ENCODE measurements at regions not wholly inside any gene's neighbourhood (a gene's known extent, or its start where the extent isn't known, plus 50 kb on each side); places are given as distances from the start of the nearest gene placed in this dataset.
"Not testable (repeated sequence)": the region's sequence is repeated elsewhere in the genome, so short reads cannot be mapped to it uniquely, and the experiment has no call there.

GRCh38 chr16:63907251-63907650, 1214.6 kb downstream of the CDH11 start:
- no peaks in the 10 kb centered on the region for H3K27me3 Mint-ChIP-seq (ENCODE audit: low read depth)
- no peaks in the 10 kb centered on the region for H3K4me1 Mint-ChIP-seq (ENCODE audit: low read depth)
- no peak overlapping the region for H3K27ac Mint-ChIP-seq
- H3K36me3 Mint-ChIP-seq (ENCODE audit: low read depth): no peaks in the 10 kb centered on the region
- peaks cover 27% of the 10 kb centered on the region for H3K9me3 Mint-ChIP-seq
- H3K4me3 Mint-ChIP-seq: no peak overlapping the region

GRCh38 chr16:63904930-63905329, 1216.9 kb downstream of the CDH11 start:
- Mint-ChIP-seq H3K36me3 (ENCODE audit: low read depth) (no peaks in the 10 kb centered on the region), H3K4me3 (no peak overlapping the region), H3K4me1 (ENCODE audit: low read depth) (no peaks in the 10 kb centered on the region), H3K9me3 (peaks cover 27% of the 10 kb centered on the region), H3K27me3 (ENCODE audit: low read depth) (no peaks in the 10 kb centered on the region), H3K27ac (no peak overlapping the region)

GRCh38 chr16:63904182-63904581, 1217.7 kb downstream of the CDH11 start:
- H3K4me3 Mint-ChIP-seq: no peak overlapping the region
- H3K4me1 Mint-ChIP-seq (ENCODE audit: low read depth): no peaks in the 10 kb centered on the region
- H3K27me3 Mint-ChIP-seq (ENCODE audit: low read depth): no peaks in the 10 kb centered on the region
- no peaks in the 10 kb centered on the region for H3K36me3 Mint-ChIP-seq (ENCODE audit: low read depth)
- H3K27ac Mint-ChIP-seq: no peak overlapping the region
- H3K9me3 Mint-ChIP-seq: peaks cover 27% of the 10 kb centered on the region

- no peak overlapping the region for H3K27ac Mint-ChIP-seq
- H3K4me3 Mint-ChIP-seq: no peak overlapping the region
- no peaks in the 10 kb centered on the region for H3K27me3 Mint-ChIP-seq (ENCODE audit: low read depth)
- no peaks in the 10 kb centered on the region for H3K36me3 Mint-ChIP-seq (ENCODE audit: low read depth)
- H3K4me1 Mint-ChIP-seq (ENCODE audit: low read depth): no peaks in the 10 kb centered on the region
- H3K9me3 Mint-ChIP-seq: peaks cover 11% of the 10 kb centered on the region
Measured at GRCh38 chr16:63896383-63897109, 1225.3 kb downstream of the CDH11 start.

- Mint-ChIP-seq H3K4me3 (no peak overlapping the region), H3K36me3 (ENCODE audit: low read depth) (no peaks in the 10 kb centered on the region), H3K27ac (no peak overlapping the region), H3K4me1 (ENCODE audit: low read depth) (no peaks in the 10 kb centered on the region), H3K9me3 (peaks cover 37% of the 10 kb centered on the region), H3K27me3 (ENCODE audit: low read depth) (no peaks in the 10 kb centered on the region)
Measured at GRCh38 chr16:63890723-63891122, 1231.1 kb downstream of the CDH11 start.

GRCh38 chr16:63890081-63890480, 1231.8 kb downstream of the CDH11 start:
- Mint-ChIP-seq H3K9me3 (peaks cover 36% of the 10 kb centered on the region), H3K4me1 (ENCODE audit: low read depth) (no peaks in the 10 kb centered on the region), H3K36me3 (ENCODE audit: low read depth) (no peaks in the 10 kb centered on the region), H3K27me3 (ENCODE audit: low read depth) (no peaks in the 10 kb centered on the region), H3K4me3 (no peak overlapping the region), H3K27ac (no peak overlapping the region)

GRCh38 chr16:63883091-63883490, 1238.8 kb downstream of the CDH11 start:
- Mint-ChIP-seq H3K27ac (no peak overlapping the region), H3K4me3 (no peak overlapping the region), H3K27me3 (ENCODE audit: low read depth) (no peaks in the 10 kb centered on the region), H3K36me3 (ENCODE audit: low read depth) (no peaks in the 10 kb centered on the region), H3K4me1 (ENCODE audit: low read depth) (no peaks in the 10 kb centered on the region), H3K9me3 (peaks cover 37% of the 10 kb centered on the region)

GRCh38 chr16:63882576-63882975, 1239.3 kb downstream of the CDH11 start:
- H3K9me3 Mint-ChIP-seq: peaks cover 38% of the 10 kb centered on the region

GRCh38 chr16:63880948-63881347, 1240.9 kb downstream of the CDH11 start:
- Mint-ChIP-seq H3K27ac (no peak overlapping the region), H3K9me3 (peaks cover 37% of the 10 kb centered on the region), H3K4me1 (ENCODE audit: low read depth) (no peaks in the 10 kb centered on the region), H3K36me3 (ENCODE audit: low read depth) (no peaks in the 10 kb centered on the region), H3K27me3 (ENCODE audit: low read depth) (no peaks in the 10 kb centered on the region), H3K4me3 (no peak overlapping the region)

More at GRCh38 chr16:63882576-63882975, 1239.3 kb downstream of the CDH11 start:
- no peak overlapping the region for H3K27ac Mint-ChIP-seq
- no peaks in the 10 kb centered on the region for H3K4me1 Mint-ChIP-seq (ENCODE audit: low read depth)
- H3K27me3 Mint-ChIP-seq (ENCODE audit: low read depth): no peaks in the 10 kb centered on the region
- H3K4me3 Mint-ChIP-seq: no peak overlapping the region
- H3K36me3 Mint-ChIP-seq (ENCODE audit: low read depth): no peaks in the 10 kb centered on the region

GRCh38 chr16:63877401-63877800, 1244.5 kb downstream of the CDH11 start:
- no peaks in the 10 kb centered on the region for H3K36me3 Mint-ChIP-seq (ENCODE audit: low read depth)
- H3K4me1 Mint-ChIP-seq (ENCODE audit: low read depth): no peaks in the 10 kb centered on the region
- H3K4me3 Mint-ChIP-seq: no peak overlapping the region
- H3K27ac Mint-ChIP-seq: no peak overlapping the region
- H3K27me3 Mint-ChIP-seq (ENCODE audit: low read depth): no peaks in the 10 kb centered on the region
- H3K9me3 Mint-ChIP-seq: peaks cover 31% of the 10 kb centered on the region

GRCh38 chr16:63876103-63876502, 1245.8 kb downstream of the CDH11 start:
- H3K9me3 Mint-ChIP-seq: peaks cover 19% of the 10 kb centered on the region
- no peak overlapping the region for H3K4me3 Mint-ChIP-seq
- no peak overlapping the region for H3K27ac Mint-ChIP-seq
- no peaks in the 10 kb centered on the region for H3K27me3 Mint-ChIP-seq (ENCODE audit: low read depth)
- H3K36me3 Mint-ChIP-seq (ENCODE audit: low read depth): no peaks in the 10 kb centered on the region
- H3K4me1 Mint-ChIP-seq (ENCODE audit: low read depth): no peaks in the 10 kb centered on the region

- not testable (repeated sequence) for H3K27ac Mint-ChIP-seq; H3K27me3 Mint-ChIP-seq (ENCODE audit: low read depth); H3K36me3 Mint-ChIP-seq (ENCODE audit: low read depth); H3K4me1 Mint-ChIP-seq (ENCODE audit: low read depth); H3K4me3 Mint-ChIP-seq
- H3K9me3 Mint-ChIP-seq: peaks cover 14% of the 10 kb centered on the region
Measured at GRCh38 chr16:63860700-63861099, 1261.2 kb downstream of the CDH11 start.

- H3K27me3 Mint-ChIP-seq (ENCODE audit: low read depth): no peaks in the 10 kb centered on the region
- H3K9me3 Mint-ChIP-seq: peaks cover 7% of the 10 kb centered on the region
- H3K4me3 Mint-ChIP-seq: no peak overlapping the region
- no peak overlapping the region for H3K27ac Mint-ChIP-seq
- H3K4me1 Mint-ChIP-seq (ENCODE audit: low read depth): no peaks in the 10 kb centered on the region
- no peaks in the 10 kb centered on the region for H3K36me3 Mint-ChIP-seq (ENCODE audit: low read depth)
Measured at GRCh38 chr16:63856537-63856936, 1265.3 kb downstream of the CDH11 start.

GRCh38 chr16:63850979-63851378, 1270.9 kb downstream of the CDH11 start:
- Mint-ChIP-seq H3K36me3 (ENCODE audit: low read depth) (no peaks in the 10 kb centered on the region), H3K27me3 (ENCODE audit: low read depth) (no peaks in the 10 kb centered on the region), H3K4me1 (ENCODE audit: low read depth) (no peaks in the 10 kb centered on the region), H3K27ac (no peak overlapping the region), H3K4me3 (no peak overlapping the region), H3K9me3 (peaks cover 28% of the 10 kb centered on the region)

GRCh38 chr16:63841271-63841670, 1280.6 kb downstream of the CDH11 start:
- Mint-ChIP-seq H3K4me3 (no peak overlapping the region), H3K27me3 (ENCODE audit: low read depth) (no peaks in the 10 kb centered on the region), H3K36me3 (ENCODE audit: low read depth) (no peaks in the 10 kb centered on the region), H3K9me3 (peaks cover 50% of the 10 kb centered on the region), H3K4me1 (ENCODE audit: low read depth) (no peaks in the 10 kb centered on the region), H3K27ac (no peak overlapping the region)

- Mint-ChIP-seq H3K27me3 (ENCODE audit: low read depth) (no peaks in the 10 kb centered on the region), H3K36me3 (ENCODE audit: low read depth) (no peaks in the 10 kb centered on the region), H3K4me3 (no peak overlapping the region), H3K9me3 (peaks cover 26% of the 10 kb centered on the region), H3K27ac (no peak overlapping the region), H3K4me1 (ENCODE audit: low read depth) (no peaks in the 10 kb centered on the region)
Measured at GRCh38 chr16:63830061-63830460, 1291.8 kb downstream of the CDH11 start.
